ENCODE measurements at regions not wholly inside any gene's neighbourhood (a gene's known extent, or its start where the extent isn't known, plus 50 kb on each side); places are given as distances from the start of the nearest gene placed in this dataset.

GRCh38 chr9:2461892-2462291 is 159.7 kb upstream of the VLDLR start:
- DNase-seq, result peak; percentile 78

GRCh38 chr9:2464624-2465023 is 157.0 kb upstream of the VLDLR start:
- no peak for DNase-seq

GRCh38 chr9:2465516-2465915 is 156.1 kb upstream of the VLDLR start:
- DNase-seq, result no peak

GRCh38 chr9:2465921-2466460 is 155.6 kb upstream of the VLDLR start:
- no peak for DNase-seq

GRCh38 chr9:2466703-2467102 is 154.9 kb upstream of the VLDLR start:
- DNase-seq, result no peak

GRCh38 chr9:2469681-2470221 is 151.8 kb upstream of the VLDLR start:
- peak; percentile 52 for DNase-seq

GRCh38 chr9:2473681-2474080 is 147.9 kb upstream of the VLDLR start:
- no peak for DNase-seq

GRCh38 chr9:2477755-2478154 is 143.8 kb upstream of the VLDLR start:
- DNase-seq, result no peak

GRCh38 chr9:2478421-2478820 is 143.2 kb upstream of the VLDLR start:
- no peak for DNase-seq

- DNase-seq, result no peak
Observed at GRCh38 chr9:2479056-2479565, 142.5 kb upstream of the VLDLR start.

- no peak for DNase-seq
Observed at GRCh38 chr9:2480255-2480837, 141.2 kb upstream of the VLDLR start.

GRCh38 chr9:2481216-2481615 is 140.4 kb upstream of the VLDLR start:
- DNase-seq, result no peak

GRCh38 chr9:2486988-2487387 is 134.6 kb upstream of the VLDLR start:
- DNase-seq, result no peak

GRCh38 chr9:2489838-2490314 is 131.7 kb upstream of the VLDLR start:
- no peak for DNase-seq

GRCh38 chr9:2492161-2492560 is 129.4 kb upstream of the VLDLR start:
- no peak for DNase-seq

- DNase-seq, result peak; percentile 44
Observed at GRCh38 chr9:2493109-2493508, 128.5 kb upstream of the VLDLR start.

GRCh38 chr9:2493529-2493928 is 128.1 kb upstream of the VLDLR start:
- no peak for DNase-seq

GRCh38 chr9:2494562-2494961 is 127.0 kb upstream of the VLDLR start:
- DNase-seq, result no peak

GRCh38 chr9:2495221-2496005 is 126.2 kb upstream of the VLDLR start:
- DNase-seq, result no peak

GRCh38 chr9:2496169-2496568 is 125.4 kb upstream of the VLDLR start:
- DNase-seq, result no peak

GRCh38 chr9:2496934-2497333 is 124.7 kb upstream of the VLDLR start:
- no peak for DNase-seq

GRCh38 chr9:2497666-2498400 is 123.8 kb upstream of the VLDLR start:
- DNase-seq, result no peak

- no peak for DNase-seq
Observed at GRCh38 chr9:2502210-2502609, 119.4 kb upstream of the VLDLR start.
